ENCODE measurements at regions not wholly inside any gene's neighbourhood (a gene's known extent, or its start where the extent isn't known, plus 50 kb on each side); places are given as distances from the start of the nearest gene placed in this dataset.

DNA sequence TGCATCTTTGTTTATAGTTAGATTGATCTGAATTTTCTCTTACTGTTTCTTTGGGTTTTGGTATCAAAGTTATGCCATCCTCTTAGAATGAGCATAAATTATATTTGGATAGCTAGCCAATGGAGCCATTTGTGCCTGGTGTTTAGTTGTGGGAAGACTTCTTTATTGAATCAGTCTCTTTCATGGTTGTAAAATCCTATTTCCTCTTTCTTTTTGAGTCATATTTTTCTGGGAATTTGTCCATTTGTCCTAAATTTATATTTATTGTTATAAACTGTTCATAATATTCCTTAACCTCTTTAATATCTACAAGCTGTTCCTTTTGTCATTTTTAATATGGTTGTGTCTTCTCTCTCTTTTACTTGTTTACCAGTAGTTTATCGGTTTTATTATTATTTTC, 462.5 kb downstream of the AEBP2 start:
- Histone ChIP-seq H3K4me1 (peaks cover 0 to 4% (median 0%) of the 10 kb centered on the region in 3 donors), H3K4me3 (no peak overlapping the region)
- no peak for TF ChIP-seq POLR2A (IDR thresholded peaks at IDR 0.05)
- TF ChIP-seq, protein P1, sequence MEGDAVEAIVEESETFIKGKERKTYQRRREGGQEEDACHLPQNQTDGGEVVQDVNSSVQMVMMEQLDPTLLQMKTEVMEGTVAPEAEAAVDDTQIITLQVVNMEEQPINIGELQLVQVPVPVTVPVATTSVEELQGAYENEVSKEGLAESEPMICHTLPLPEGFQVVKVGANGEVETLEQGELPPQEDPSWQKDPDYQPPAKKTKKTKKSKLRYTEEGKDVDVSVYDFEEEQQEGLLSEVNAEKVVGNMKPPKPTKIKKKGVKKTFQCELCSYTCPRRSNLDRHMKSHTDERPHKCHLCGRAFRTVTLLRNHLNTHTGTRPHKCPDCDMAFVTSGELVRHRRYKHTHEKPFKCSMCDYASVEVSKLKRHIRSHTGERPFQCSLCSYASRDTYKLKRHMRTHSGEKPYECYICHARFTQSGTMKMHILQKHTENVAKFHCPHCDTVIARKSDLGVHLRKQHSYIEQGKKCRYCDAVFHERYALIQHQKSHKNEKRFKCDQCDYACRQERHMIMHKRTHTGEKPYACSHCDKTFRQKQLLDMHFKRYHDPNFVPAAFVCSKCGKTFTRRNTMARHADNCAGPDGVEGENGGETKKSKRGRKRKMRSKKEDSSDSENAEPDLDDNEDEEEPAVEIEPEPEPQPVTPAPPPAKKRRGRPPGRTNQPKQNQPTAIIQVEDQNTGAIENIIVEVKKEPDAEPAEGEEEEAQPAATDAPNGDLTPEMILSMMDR (IDR thresholded peaks at IDR 0.05): no peak

DNA sequence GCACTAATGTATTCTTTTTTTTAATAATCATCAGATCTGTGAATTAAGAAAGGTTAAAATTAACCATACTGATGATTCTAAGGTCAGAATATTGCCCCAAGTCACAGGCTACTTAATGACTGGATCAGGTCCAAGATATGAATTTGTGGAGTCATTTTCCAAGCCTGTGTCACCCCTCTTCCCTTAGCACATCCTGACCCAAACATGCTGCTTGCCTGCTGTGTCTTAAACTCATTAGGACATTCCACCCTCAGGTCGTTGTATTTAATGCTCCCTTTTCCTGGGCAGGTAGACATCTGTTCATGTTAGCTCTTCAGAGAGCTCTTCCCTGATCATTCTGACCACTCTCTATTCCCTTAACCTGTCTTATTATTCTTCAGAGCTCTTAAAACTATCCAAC, 463.5 kb upstream of the PDE3A start:
- TF ChIP-seq, protein P1 (IDR thresholded peaks at IDR 0.05): no peak
- no peak for TF ChIP-seq POLR2A (IDR thresholded peaks at IDR 0.05)
- no peak overlapping the region for H3K27ac ChIP-seq
- H3K4me3 ChIP-seq: no peak overlapping the region
- H3K27me3 ChIP-seq: no peaks in the 10 kb centered on the region
- H3K9me3 ChIP-seq: no peaks in the 10 kb centered on the region
- no peaks in the 10 kb centered on the region for H3K36me3 ChIP-seq
- DNase-seq: no peak
- intact Hi-C loops (cut with DNase I): no loop called here
- WGBS, 2 donors: 11 to 19% methylated on average over 1 of the region's 1 CpG
- H3K4me1 ChIP-seq: no peaks in the 10 kb centered on the region

More for the DNA sequence above, 462.5 kb downstream of the AEBP2 start:
- Histone ChIP-seq H3K9me3 (no peaks in the 10 kb centered on the region), H3K36me3 (no peaks in the 10 kb centered on the region), H3K27me3 (no peaks in the 10 kb centered on the region), H3K27ac (no peak overlapping the region)
- intact Hi-C loops (cut with DNase I): no loop called here
- DNase-seq: no peak
- 58 to 76% methylated on average over 1 of the region's 1 CpG for WGBS, 2 donors

DNA sequence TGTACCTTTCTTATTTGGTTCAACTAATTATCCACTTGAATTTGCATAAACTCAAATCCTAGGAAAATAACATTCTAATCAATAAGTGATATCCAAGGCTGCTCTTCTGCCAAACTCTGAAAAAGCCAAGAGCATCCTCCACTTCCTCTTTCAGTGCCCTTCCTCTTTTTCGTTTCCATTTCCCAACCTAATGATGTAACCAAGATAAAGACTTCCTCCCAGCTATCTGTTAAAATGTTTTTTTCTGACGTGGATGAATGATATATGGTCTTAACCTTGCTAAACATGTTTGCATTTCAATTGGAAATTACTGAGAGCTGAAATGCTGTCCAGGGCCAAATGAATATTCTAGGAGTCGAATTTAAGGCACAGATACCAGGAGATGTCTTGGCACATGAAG, 459.5 kb upstream of the PDE3A start:
- no peaks in the 10 kb centered on the region for H3K9me3 ChIP-seq
- WGBS, 2 donors: 35 to 42% methylated on average over 3 of the region's 3 CpGs
- TF ChIP-seq POLR2A (IDR thresholded peaks at IDR 0.05): no peak
- TF ChIP-seq, protein P1 (IDR thresholded peaks at IDR 0.05): no peak
- no peaks in the 10 kb centered on the region for H3K27me3 ChIP-seq
- intact Hi-C loops (cut with DNase I): no loop called here
- no peaks in the 10 kb centered on the region for H3K36me3 ChIP-seq
- no peak overlapping the region for H3K27ac ChIP-seq
- no peak for DNase-seq
- no peaks in the 10 kb centered on the region for H3K4me1 ChIP-seq
- H3K4me3 ChIP-seq: no peak overlapping the region

DNA sequence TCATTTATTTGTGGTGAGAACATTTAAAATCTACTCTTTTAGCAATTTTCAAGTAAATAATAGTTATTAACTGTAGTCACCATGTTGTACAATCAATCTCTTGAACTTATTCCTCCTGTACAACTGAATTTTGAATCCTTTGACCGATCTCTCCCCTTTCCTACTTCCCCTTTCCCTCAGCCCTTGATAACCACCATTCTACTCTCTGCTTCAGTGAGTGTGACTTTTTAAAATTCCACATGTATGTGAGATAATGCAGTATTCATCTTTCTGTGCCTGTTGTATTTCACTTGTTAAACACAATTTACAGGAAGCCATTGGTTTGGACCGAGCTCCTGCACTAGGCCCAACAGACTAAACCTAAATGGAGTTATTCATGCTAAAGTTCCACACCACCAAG, 458.9 kb upstream of the PDE3A start:
- Histone ChIP-seq H3K27ac (no peak overlapping the region), H3K36me3 (no peaks in the 10 kb centered on the region), H3K4me1 (no peaks in the 10 kb centered on the region), H3K4me3 (no peak overlapping the region), H3K9me3 (no peaks in the 10 kb centered on the region), H3K27me3 (no peaks in the 10 kb centered on the region)
- TF ChIP-seq POLR2A (IDR thresholded peaks at IDR 0.05): no peak
- TF ChIP-seq, protein P1 (IDR thresholded peaks at IDR 0.05): no peak
- intact Hi-C loops (cut with DNase I): no loop called here
- 41 to 50% methylated on average over 2 of the region's 2 CpGs for WGBS, 2 donors
- DNase-seq: no peak

DNA sequence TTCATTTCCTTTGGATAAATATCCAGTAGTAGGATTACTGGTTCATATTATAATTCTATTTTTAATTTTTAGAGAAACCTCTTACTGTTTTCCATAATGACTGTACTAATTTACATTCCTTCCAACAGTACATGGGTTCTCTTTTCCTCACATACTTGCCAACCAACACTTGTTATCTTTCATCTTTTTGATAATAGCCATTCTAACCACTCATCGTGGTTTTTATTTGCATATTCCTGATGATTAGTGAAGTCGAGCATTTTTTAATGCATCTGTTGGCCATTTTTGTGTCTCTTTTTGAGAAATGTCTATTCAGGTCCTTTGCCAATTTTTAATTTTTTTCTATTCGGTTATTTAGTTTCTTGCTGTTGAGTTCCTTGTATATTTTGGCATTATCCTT, 457.7 kb upstream of the PDE3A start:
- whole genome bisulfite sequencing, 2 donors: 61 to 69% methylated on average over 3 of the region's 3 CpGs
- Histone ChIP-seq H3K4me1 (peaks cover 0 to 5% (median 0%) of the 10 kb centered on the region in 3 donors), H3K27ac (no peak overlapping the region), H3K27me3 (no peaks in the 10 kb centered on the region), H3K36me3 (no peaks in the 10 kb centered on the region), H3K9me3 (no peaks in the 10 kb centered on the region), H3K4me3 (no peak overlapping the region)
- intact Hi-C loops (cut with DNase I): no loop called here
- TF ChIP-seq POLR2A (IDR thresholded peaks at IDR 0.05): no peak
- TF ChIP-seq, protein P1 (IDR thresholded peaks at IDR 0.05): no peak
- DNase-seq: no peak
